Mesenchymal stem cell (in vitro differentiated cells and primary cell): ENCODE measurements at regions not wholly inside any gene's neighbourhood (a gene's known extent, or its start where the extent isn't known, plus 50 kb on each side); places are given as distances from the start of the nearest gene placed in this dataset.
A peak's percentile ranks its signal among the peaks of the same experiment; 100 is the strongest.

Experiments
- DNase-seq: peaks from one replicate; pipeline ENCODE4 v3.0.0-alpha.2; 2013
- H2AFZ ChIP-seq: one replicate; pipeline ENCODE4 v1.6.1; 2013; ENCODE audit warnings: low read depth, mild to moderate bottlenecking, control low read depth, inconsistent platforms, low read length, moderate library complexity
- H2AK5ac ChIP-seq: 2 replicates; pipeline ENCODE4 v1.6.1; 2013; ENCODE audit warnings: low read length, moderate library complexity, mild to moderate bottlenecking, inconsistent platforms; ENCODE audit not compliant: severe bottlenecking
- H2BK120ac ChIP-seq: one replicate; pipeline ENCODE4 v1.6.1; 2013; ENCODE audit warnings: low read depth, mild to moderate bottlenecking, inconsistent platforms, low read length, moderate library complexity
- H2BK12ac ChIP-seq, 2 experiments: one replicate each; pipeline ENCODE4 v1.6.1; 2013; ENCODE audit warnings: inconsistent platforms in 2 of 2, low read length in 2 of 2, mild to moderate bottlenecking in 2 of 2, moderate library complexity in 2 of 2, control low read depth in 1 of 2
- H2BK15ac ChIP-seq: one replicate; pipeline ENCODE4 v1.6.1; 2013; ENCODE audit warnings: mild to moderate bottlenecking, low read depth, inconsistent platforms; ENCODE audit not compliant: poor library complexity, severe bottlenecking
- H2BK5ac ChIP-seq: 2 replicates; pipeline ENCODE4 v1.6.1; 2013; ENCODE audit warnings: low read depth, mild to moderate bottlenecking, low read length, control low read depth, inconsistent platforms; ENCODE audit not compliant: poor library complexity, severe bottlenecking
- H3K14ac ChIP-seq, 2 experiments: one replicate each; pipeline ENCODE4 v1.6.1; 2013; ENCODE audit warnings: inconsistent platforms in 2 of 2, low read length in 2 of 2, control low read depth in 1 of 2, mild to moderate bottlenecking in 1 of 2, moderate library complexity in 1 of 2
- H3K18ac ChIP-seq, 2 experiments: one replicate each; pipeline ENCODE4 v1.6.1; 2013; ENCODE audit warnings: inconsistent platforms in 2 of 2, low read length in 2 of 2, control low read depth in 1 of 2, low read depth in 1 of 2, mild to moderate bottlenecking in 1 of 2
- H3K23ac ChIP-seq, 2 experiments: one replicate each; pipeline ENCODE4 v1.6.1; 2013; ENCODE audit warnings: inconsistent platforms in 2 of 2, low read length in 2 of 2, mild to moderate bottlenecking in 2 of 2, moderate library complexity in 2 of 2, control low read depth in 1 of 2
- H3K27ac ChIP-seq: 2 replicates; pipeline ENCODE4 v1.5.1; 2013; ENCODE audit warnings: mild to moderate bottlenecking, moderate library complexity, low read length, control low read depth, inconsistent platforms; ENCODE audit not compliant: poor library complexity, severe bottlenecking
- H3K27me3 ChIP-seq, 2 experiments: 2 replicates each; pipeline versions ENCODE4 v1.6.1 to v1.7.0; 2013; ENCODE audit warnings: low read length in 2 of 2, mild to moderate bottlenecking in 2 of 2, moderate library complexity in 2 of 2, control low read depth in 1 of 2, inconsistent platforms in 1 of 2; ENCODE audit not compliant: control insufficient read depth in 1 of 2, insufficient read depth in 1 of 2
- H3K36me3 ChIP-seq, 2 experiments: 2 replicates each; pipeline versions ENCODE4 v1.6.1 to v1.7.0; 2013; ENCODE audit warnings: low read length in 2 of 2, control low read depth in 1 of 2, inconsistent platforms in 1 of 2, low read depth in 1 of 2, mild to moderate bottlenecking in 1 of 2; ENCODE audit not compliant: insufficient read depth in 2 of 2, control insufficient read depth in 1 of 2
- H3K4ac ChIP-seq, 2 experiments: one replicate each; pipeline ENCODE4 v1.6.1; 2013; ENCODE audit warnings: inconsistent platforms in 2 of 2, low read length in 2 of 2, mild to moderate bottlenecking in 2 of 2, moderate library complexity in 2 of 2, control low read depth in 1 of 2, low read depth in 1 of 2
- H3K4me1 ChIP-seq: 2 replicates; pipeline ENCODE4 v1.6.1; 2013; ENCODE audit warnings: low read depth, low read length, control low read depth; ENCODE audit not compliant: control insufficient read depth, insufficient read depth
- H3K4me2 ChIP-seq: 2 replicates; pipeline ENCODE4 v1.6.1; 2013; ENCODE audit warnings: low read length, mild to moderate bottlenecking, inconsistent platforms; ENCODE audit not compliant: poor library complexity, severe bottlenecking
- H3K4me3 ChIP-seq, 2 experiments: 2 replicates each; pipeline versions ENCODE4 v1.5.1 to v1.7.0; 2013; ENCODE audit warnings: low read length in 2 of 2, mild to moderate bottlenecking in 2 of 2, control low read depth in 1 of 2, low read depth in 1 of 2; ENCODE audit not compliant: insufficient read depth in 1 of 2
- H3K79me1 ChIP-seq: replicated peaks from 2 replicates; pipeline ENCODE4 v1.6.1; 2013; ENCODE audit warnings: mild to moderate bottlenecking, control low read depth, low read length, inconsistent platforms; ENCODE audit not compliant: poor library complexity, severe bottlenecking
- H3K9ac ChIP-seq: 2 replicates; pipeline ENCODE4 v1.7.0; 2013; ENCODE audit warnings: mild to moderate bottlenecking, low read length, moderate library complexity
- H3K9me3 ChIP-seq: 2 replicates; pipeline ENCODE4 v1.7.0; 2013; ENCODE audit warnings: mild to moderate bottlenecking, low read length; ENCODE audit not compliant: control insufficient read depth
- H4K8ac ChIP-seq: one replicate; pipeline ENCODE4 v1.6.1; 2013; ENCODE audit warnings: inconsistent platforms, mild to moderate bottlenecking, low read length, moderate library complexity
- H4K91ac ChIP-seq: one replicate; pipeline ENCODE4 v1.6.1; 2013; ENCODE audit warnings: mild to moderate bottlenecking, low read length, inconsistent platforms
- WGBS: methylation state at CpG from one replicate; pipeline ENCODE4 v1.1.7; 2013; ENCODE audit warnings: mixed read lengths; 5-methylcytosine and 5-hydroxymethylcytosine counted together

- Histone ChIP-seq H3K36me3 (no peaks in the 10 kb centered on the region), H4K91ac (no peak overlapping the region), H3K27me3 (no peaks in the 10 kb centered on the region), H2AFZ (no peak overlapping the region), H2BK5ac (no peak overlapping the region), H3K79me1 (no peaks in the 10 kb centered on the region), H2BK12ac (peak overlapping the region in 1 of 2 experiments; percentile 10), H3K9ac (no peak overlapping the region), H3K4me2 (no peak overlapping the region), H3K14ac (no peak overlapping the region), H2AK5ac (no peak overlapping the region), H4K8ac (no peak overlapping the region), H3K9me3 (peaks cover 20% of the 10 kb centered on the region), H2BK15ac (no peak overlapping the region), H3K18ac (no peak overlapping the region), H2BK120ac (no peak overlapping the region), H3K4me1 (no peaks in the 10 kb centered on the region), H3K4me3 (no peak overlapping the region), H3K4ac (no peak overlapping the region), H3K27ac (no peak overlapping the region), H3K23ac (no peak overlapping the region)
- peak; percentile 64 for DNase-seq
- WGBS: 60% methylated on average over 2 of the region's 3 CpGs
Measured at GRCh38 chr4:67019686-67020437, 525.4 kb downstream of the CENPC start.

- H2BK120ac ChIP-seq: no peak overlapping the region
- no peaks in the 10 kb centered on the region for H3K79me1 ChIP-seq
- no peak overlapping the region for H2AFZ ChIP-seq
- H3K9me3 ChIP-seq: peaks cover 20% of the 10 kb centered on the region
- no peak overlapping the region for H3K4me3 ChIP-seq
- H3K4me2 ChIP-seq: no peak overlapping the region
- H2AK5ac ChIP-seq: no peak overlapping the region
- H2BK15ac ChIP-seq: no peak overlapping the region
- H3K4me1 ChIP-seq: no peaks in the 10 kb centered on the region
- no peaks in the 10 kb centered on the region for H3K36me3 ChIP-seq
- H2BK12ac ChIP-seq: no peak overlapping the region
- WGBS: 85% methylated on average over 4 of the region's 4 CpGs
- H3K27me3 ChIP-seq: no peaks in the 10 kb centered on the region
- DNase-seq: no peak
- H3K14ac ChIP-seq: no peak overlapping the region
- H4K91ac ChIP-seq: no peak overlapping the region
- no peak overlapping the region for H4K8ac ChIP-seq
- H3K9ac ChIP-seq: no peak overlapping the region
- no peak overlapping the region for H3K27ac ChIP-seq
- no peak overlapping the region for H3K4ac ChIP-seq
- H3K18ac ChIP-seq: peak overlapping the region in 1 of 2 experiments; percentile 21
- H2BK5ac ChIP-seq: no peak overlapping the region
- H3K23ac ChIP-seq: no peak overlapping the region
Measured at GRCh38 chr4:67014592-67014991, 530.7 kb downstream of the CENPC start.

- H3K4me3 ChIP-seq: no peak overlapping the region
- H3K14ac ChIP-seq: no peak overlapping the region
- no peaks in the 10 kb centered on the region for H3K27me3 ChIP-seq
- no peaks in the 10 kb centered on the region for H3K4me1 ChIP-seq
- H2BK120ac ChIP-seq: no peak overlapping the region
- no peak overlapping the region for H2BK5ac ChIP-seq
- H3K4ac ChIP-seq: no peak overlapping the region
- no peak overlapping the region for H4K91ac ChIP-seq
- no peak overlapping the region for H3K23ac ChIP-seq
- H2BK12ac ChIP-seq: no peak overlapping the region
- peaks cover 3% of the 10 kb centered on the region for H3K9me3 ChIP-seq
- no peak for DNase-seq
- H3K18ac ChIP-seq: no peak overlapping the region
- no peak overlapping the region for H4K8ac ChIP-seq
- no peak overlapping the region for H3K9ac ChIP-seq
- WGBS: 94% methylated on average over 1 of the region's 3 CpGs
- H3K79me1 ChIP-seq: no peaks in the 10 kb centered on the region
- no peak overlapping the region for H2AFZ ChIP-seq
- no peak overlapping the region for H3K27ac ChIP-seq
- no peak overlapping the region for H2BK15ac ChIP-seq
- no peaks in the 10 kb centered on the region for H3K36me3 ChIP-seq
- H3K4me2 ChIP-seq: no peak overlapping the region
- no peak overlapping the region for H2AK5ac ChIP-seq
Measured at GRCh38 chr4:67006791-67007190, 538.5 kb downstream of the CENPC start.

- H2BK120ac ChIP-seq: no peak overlapping the region
- H2AFZ ChIP-seq: no peak overlapping the region
- H3K23ac ChIP-seq: no peak overlapping the region
- H2BK12ac ChIP-seq: no peak overlapping the region
- no peak overlapping the region for H3K14ac ChIP-seq
- no peak overlapping the region for H2BK5ac ChIP-seq
- DNase-seq: no peak
- peaks cover 19% of the 10 kb centered on the region for H3K9me3 ChIP-seq
- H2AK5ac ChIP-seq: no peak overlapping the region
- no peaks in the 10 kb centered on the region for H3K36me3 ChIP-seq
- H3K4me1 ChIP-seq: no peaks in the 10 kb centered on the region
- H4K8ac ChIP-seq: no peak overlapping the region
- H3K9ac ChIP-seq: no peak overlapping the region
- H3K79me1 ChIP-seq: no peaks in the 10 kb centered on the region
- no peak overlapping the region for H4K91ac ChIP-seq
- H3K4ac ChIP-seq: no peak overlapping the region
- H3K27ac ChIP-seq: no peak overlapping the region
- H3K4me3 ChIP-seq: no peak overlapping the region
- H3K4me2 ChIP-seq: no peak overlapping the region
- H3K18ac ChIP-seq: no peak overlapping the region
- H3K27me3 ChIP-seq: no peaks in the 10 kb centered on the region
- H2BK15ac ChIP-seq: no peak overlapping the region
Measured at GRCh38 chr4:66991521-66991920, 553.8 kb downstream of the CENPC start.
